HCT116 (cell line): ENCODE measurements at regions not wholly inside any gene's neighbourhood (a gene's known extent, or its start where the extent isn't known, plus 50 kb on each side); places are given as distances from the start of the nearest gene placed in this dataset.

Experiments
- ATAC-seq: fragments of 200-7000 bp; cut with Tn5 transposase; 2 replicates; pipeline ENCODE4 v1.9.1; 2020; ENCODE audit warnings: mild to moderate bottlenecking, moderate library complexity
- BruUV-seq: library from RNA; stranded (reverse); fragments of 400-500 nt; replicated peaks from 2 replicates; lab custom pipeline; 2021; lab: Mats Ljungman, UMichigan
- CTCF ChIA-PET: fragments of 300-600 bp; sonication (Branson Sonifier 250); formaldehyde crosslinking; loops from one replicate; lab custom pipeline; 2021; ENCODE audit warnings: antibody characterized with exemption; lab: Charles Lee
- POLR2A ChIA-PET: fragments of 300-600, 350-600 bp; sonication (Branson Sonifier 250); formaldehyde crosslinking; loops from one replicate; lab custom pipeline; 2021; ENCODE audit warnings: antibody characterized with exemption; lab: Charles Lee
- RAD21 ChIA-PET, 2 experiments: fragments of 300-600 bp; sonication (Branson Sonifier 250); formaldehyde crosslinking; loops; one replicate each; lab custom pipeline; 2023; ENCODE audit warnings: low total read pairs in 2 of 2; ENCODE audit not compliant: uncharacterized antibody in 2 of 2, unreplicated experiment in 2 of 2, low non-redundant PET in 1 of 2; lab: Charles Lee
- DNase-seq: peaks from one replicate; pipeline ENCODE4 v3.0.0-alpha.2; 2010; ENCODE audit warnings: low read depth, low spot score
- H2AFZ ChIP-seq: fragments of 200-600 bp; shearing (Covaris generic), sonication (generic); 2 replicates; pipeline ENCODE4 v1.6.1; 2017; ENCODE audit warnings: low read depth, mixed run types, mixed read lengths, antibody characterized with exemption, low read length; ENCODE audit not compliant: poor library complexity, severe bottlenecking
- H3K27ac ChIP-seq: 2 replicates; pipeline ENCODE4 v1.5.1; 2012; ENCODE audit warnings: low read depth, low read length
- H3K27me3 ChIP-seq: fragments of 200-600 bp; sonication (generic); 2 replicates; pipeline ENCODE4 v1.6.1; 2016; ENCODE audit warnings: mixed run types, low read length, mixed read lengths; ENCODE audit not compliant: insufficient read depth
- H3K36me3 ChIP-seq, 2 experiments: fragments of 200-500 bp in 1 of 2; fragments of 200-600 bp in 1 of 2; sonication (Bioruptor generic) in 1 of 2; sonication (generic) in 1 of 2; 2 replicates each; pipeline versions ENCODE4 v1.5.1 to v1.6.1; 2014 to 2016; ENCODE audit warnings: low read length in 2 of 2, inconsistent platforms in 1 of 2, mixed read lengths in 1 of 2, mixed run types in 1 of 2; ENCODE audit not compliant: insufficient read depth in 2 of 2, control insufficient read depth in 1 of 2
- H3K4me1 ChIP-seq, 2 experiments: fragments of 200-600 bp in 1 of 2; sonication (generic) in 1 of 2; 2 replicates each; pipeline versions ENCODE4 v1.5.1 to v1.6.1; 2012 to 2017; ENCODE audit warnings: low read length in 2 of 2, inconsistent platforms in 1 of 2, mild to moderate bottlenecking in 1 of 2, mixed read lengths in 1 of 2, mixed run types in 1 of 2, moderate library complexity in 1 of 2; ENCODE audit not compliant: insufficient read depth in 2 of 2, control insufficient read depth in 1 of 2
- H3K4me2 ChIP-seq: fragments of 200-600 bp; sonication (generic); 2 replicates; pipeline ENCODE4 v1.6.1; 2017; ENCODE audit warnings: mixed run types, low read length, mixed read lengths
- H3K4me3 ChIP-seq, 2 experiments: fragments of 200-600 bp in 1 of 2; sonication (generic) in 1 of 2; replicated peaks in 1 of 2; 2 replicates each; pipeline ENCODE4 v1.5.1; 2011 to 2016; ENCODE audit warnings: low read length in 2 of 2, control low read depth in 1 of 2, low read depth in 1 of 2, mild to moderate bottlenecking in 1 of 2, mixed read lengths in 1 of 2, mixed run types in 1 of 2
- H3K79me2 ChIP-seq: fragments of 200-600 bp; sonication (generic); 2 replicates; pipeline ENCODE4 v1.6.1; 2017; ENCODE audit warnings: mild to moderate bottlenecking, mixed run types, low read length, moderate library complexity, mixed read lengths; ENCODE audit not compliant: insufficient read depth
- H3K9ac ChIP-seq: fragments of 200-600 bp; sonication (generic); 2 replicates; pipeline ENCODE4 v1.6.1; 2016; ENCODE audit warnings: low read length, mixed read lengths
- H3K9me2 ChIP-seq: fragments of 200-600 bp; sonication (generic), shearing (Covaris generic); 2 replicates; pipeline ENCODE4 v1.6.1; 2017; ENCODE audit warnings: mixed run types, mild to moderate bottlenecking, moderate library complexity; ENCODE audit not compliant: insufficient read depth
- H3K9me3 ChIP-seq, 2 experiments: fragments of 200-500 bp in 1 of 2; fragments of 200-600 bp in 1 of 2; sonication (Bioruptor generic) in 1 of 2; sonication (generic) in 1 of 2; 2 replicates each; pipeline ENCODE4 v1.6.1; 2014 to 2017; ENCODE audit warnings: low read length in 2 of 2, mixed read lengths in 2 of 2, inconsistent platforms in 1 of 2, low read depth in 1 of 2, mild to moderate bottlenecking in 1 of 2, mixed run types in 1 of 2, moderate library complexity in 1 of 2; ENCODE audit not compliant: control insufficient read depth in 1 of 2, insufficient read depth in 1 of 2
- H4K20me1 ChIP-seq: fragments of 200-600 bp; sonication (generic), shearing (Covaris generic); 2 replicates; pipeline ENCODE4 v1.6.1; 2017; ENCODE audit warnings: mixed run types, mild to moderate bottlenecking, moderate library complexity; ENCODE audit not compliant: insufficient read depth
- CBX3 ChIP-seq: IDR thresholded peaks from 2 replicates; pipeline ENCODE4 v1.6.1; 2012; ENCODE audit warnings: low read depth
- ELF1 ChIP-seq: IDR thresholded peaks from 2 replicates; pipeline ENCODE4 v1.6.1; 2012; ENCODE audit warnings: low read depth, borderline replicate concordance
- EZH2 ChIP-seq: fragments of 200-600 bp; sonication (generic); IDR thresholded peaks from 2 replicates; pipeline ENCODE4 v1.6.1; 2017; ENCODE audit warnings: antibody characterized with exemption, mixed run types
- JUND ChIP-seq: IDR thresholded peaks from 2 replicates; pipeline ENCODE4 v1.6.1; 2012
- POLR2AphosphoS5 ChIP-seq: IDR thresholded peaks from 2 replicates; pipeline ENCODE4 v1.6.1; 2011; ENCODE audit warnings: mild to moderate bottlenecking, low read depth, low read length, moderate library complexity
- SP1 ChIP-seq: IDR thresholded peaks from 2 replicates; pipeline ENCODE4 v1.6.1; 2012; ENCODE audit warnings: low read depth
- SRF ChIP-seq: IDR thresholded peaks from 2 replicates; pipeline ENCODE4 v1.6.1; 2012; ENCODE audit warnings: low read depth
- ZFX ChIP-seq: fragments of 450-650 bp; IDR thresholded peaks from 2 replicates; pipeline ENCODE4 v1.6.1; 2017
- intact Hi-C: fragments of 100-400 bp; cut with micrococcal nuclease; formaldehyde crosslinking; loops from 2 replicates; pipeline ENCODE4 v1.10.0; 2022
- TF ChIP-seq, protein P1 (sequence below): IDR thresholded peaks from 2 replicates; pipeline ENCODE4 v1.6.1; 2012; ENCODE audit warnings: low read depth
- TF ChIP-seq, protein P2 (sequence below), 3 experiments: fragments of 200-600 bp in 1 of 3; sonication (generic) in 1 of 3; IDR thresholded peaks in 2 of 3; conservative IDR thresholded peaks in 1 of 3; 2 replicates each; pipeline ENCODE4 v1.5.1; 2012 to 2017; ENCODE audit warnings: low read depth in 2 of 3, low read length in 2 of 3, antibody characterized with exemption in 1 of 3, borderline replicate concordance in 1 of 3, control low read depth in 1 of 3, mild to moderate bottlenecking in 1 of 3, mixed read lengths in 1 of 3, mixed run types in 1 of 3, moderate library complexity in 1 of 3; ENCODE audit not compliant: insufficient read depth in 1 of 3
- TF ChIP-seq, protein P3 (sequence below): IDR thresholded peaks from 2 replicates; pipeline ENCODE4 v1.6.1; 2011; ENCODE audit warnings: mild to moderate bottlenecking, low read length, moderate library complexity; ENCODE audit not compliant: insufficient replicate concordance; ENCODE audit errors: extremely low read depth
- TF ChIP-seq, protein P4 (sequence below): IDR thresholded peaks from 2 replicates; pipeline ENCODE4 v1.6.1; 2012

DNA sequence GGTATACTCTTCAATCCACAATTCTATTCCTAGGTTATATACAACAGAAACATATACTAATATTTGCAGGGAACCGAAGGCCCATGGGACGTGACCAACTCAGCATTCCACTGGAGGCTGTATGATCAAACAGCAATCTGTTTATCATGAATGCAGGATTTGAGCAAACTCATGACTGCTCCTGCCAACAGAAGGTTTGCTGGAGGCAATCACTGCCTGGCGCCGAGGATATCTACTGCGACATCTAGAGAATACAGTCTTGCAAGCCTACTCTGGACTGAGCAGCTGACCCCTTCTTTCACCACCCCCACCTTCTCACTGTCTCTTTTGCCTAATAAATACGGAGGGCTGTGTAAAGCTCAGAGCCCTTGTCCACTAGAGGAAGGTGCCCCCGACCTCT lies 90.5 kb upstream of the CDH10 start:
- no peak for ATAC-seq
- Histone ChIP-seq H4K20me1 (no peaks in the 10 kb centered on the region), H3K9me3 (peaks cover 6 to 29% of the 10 kb centered on the region in 2 experiments; a peak in 2 of 4 replicates), H3K36me3 (no peaks in the 10 kb centered on the region), H3K79me2 (no peaks in the 10 kb centered on the region), H3K4me3 (no peak overlapping the region), H3K27ac (no peak overlapping the region), H3K9me2 (no peaks in the 10 kb centered on the region), H3K4me2 (no peak overlapping the region), H3K27me3 (no peaks in the 10 kb centered on the region), H2AFZ (no peak overlapping the region), H3K4me1 (no peaks in the 10 kb centered on the region), H3K9ac (no peak overlapping the region)
- TF ChIP-seq, protein P1, sequence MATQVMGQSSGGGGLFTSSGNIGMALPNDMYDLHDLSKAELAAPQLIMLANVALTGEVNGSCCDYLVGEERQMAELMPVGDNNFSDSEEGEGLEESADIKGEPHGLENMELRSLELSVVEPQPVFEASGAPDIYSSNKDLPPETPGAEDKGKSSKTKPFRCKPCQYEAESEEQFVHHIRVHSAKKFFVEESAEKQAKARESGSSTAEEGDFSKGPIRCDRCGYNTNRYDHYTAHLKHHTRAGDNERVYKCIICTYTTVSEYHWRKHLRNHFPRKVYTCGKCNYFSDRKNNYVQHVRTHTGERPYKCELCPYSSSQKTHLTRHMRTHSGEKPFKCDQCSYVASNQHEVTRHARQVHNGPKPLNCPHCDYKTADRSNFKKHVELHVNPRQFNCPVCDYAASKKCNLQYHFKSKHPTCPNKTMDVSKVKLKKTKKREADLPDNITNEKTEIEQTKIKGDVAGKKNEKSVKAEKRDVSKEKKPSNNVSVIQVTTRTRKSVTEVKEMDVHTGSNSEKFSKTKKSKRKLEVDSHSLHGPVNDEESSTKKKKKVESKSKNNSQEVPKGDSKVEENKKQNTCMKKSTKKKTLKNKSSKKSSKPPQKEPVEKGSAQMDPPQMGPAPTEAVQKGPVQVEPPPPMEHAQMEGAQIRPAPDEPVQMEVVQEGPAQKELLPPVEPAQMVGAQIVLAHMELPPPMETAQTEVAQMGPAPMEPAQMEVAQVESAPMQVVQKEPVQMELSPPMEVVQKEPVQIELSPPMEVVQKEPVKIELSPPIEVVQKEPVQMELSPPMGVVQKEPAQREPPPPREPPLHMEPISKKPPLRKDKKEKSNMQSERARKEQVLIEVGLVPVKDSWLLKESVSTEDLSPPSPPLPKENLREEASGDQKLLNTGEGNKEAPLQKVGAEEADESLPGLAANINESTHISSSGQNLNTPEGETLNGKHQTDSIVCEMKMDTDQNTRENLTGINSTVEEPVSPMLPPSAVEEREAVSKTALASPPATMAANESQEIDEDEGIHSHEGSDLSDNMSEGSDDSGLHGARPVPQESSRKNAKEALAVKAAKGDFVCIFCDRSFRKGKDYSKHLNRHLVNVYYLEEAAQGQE = no peak
- no peak for TF ChIP-seq ELF1
- no peak for TF ChIP-seq POLR2AphosphoS5
- no peak for TF ChIP-seq ZFX
- no peak for TF ChIP-seq EZH2
- TF ChIP-seq, protein P2, sequence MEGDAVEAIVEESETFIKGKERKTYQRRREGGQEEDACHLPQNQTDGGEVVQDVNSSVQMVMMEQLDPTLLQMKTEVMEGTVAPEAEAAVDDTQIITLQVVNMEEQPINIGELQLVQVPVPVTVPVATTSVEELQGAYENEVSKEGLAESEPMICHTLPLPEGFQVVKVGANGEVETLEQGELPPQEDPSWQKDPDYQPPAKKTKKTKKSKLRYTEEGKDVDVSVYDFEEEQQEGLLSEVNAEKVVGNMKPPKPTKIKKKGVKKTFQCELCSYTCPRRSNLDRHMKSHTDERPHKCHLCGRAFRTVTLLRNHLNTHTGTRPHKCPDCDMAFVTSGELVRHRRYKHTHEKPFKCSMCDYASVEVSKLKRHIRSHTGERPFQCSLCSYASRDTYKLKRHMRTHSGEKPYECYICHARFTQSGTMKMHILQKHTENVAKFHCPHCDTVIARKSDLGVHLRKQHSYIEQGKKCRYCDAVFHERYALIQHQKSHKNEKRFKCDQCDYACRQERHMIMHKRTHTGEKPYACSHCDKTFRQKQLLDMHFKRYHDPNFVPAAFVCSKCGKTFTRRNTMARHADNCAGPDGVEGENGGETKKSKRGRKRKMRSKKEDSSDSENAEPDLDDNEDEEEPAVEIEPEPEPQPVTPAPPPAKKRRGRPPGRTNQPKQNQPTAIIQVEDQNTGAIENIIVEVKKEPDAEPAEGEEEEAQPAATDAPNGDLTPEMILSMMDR (IDR thresholded peaks at IDR 0.05 in 2 of 3, conservative IDR thresholded peaks at IDR 0.05 in 1 of 3; ENCODE audit: borderline replicate concordance in 1 of 3, insufficient read depth in 1 of 3, low read depth in 2 of 3, low read length in 2 of 3) = no peak
- no peak for TF ChIP-seq SRF
- no peak for TF ChIP-seq SP1
- TF ChIP-seq, protein P3, sequence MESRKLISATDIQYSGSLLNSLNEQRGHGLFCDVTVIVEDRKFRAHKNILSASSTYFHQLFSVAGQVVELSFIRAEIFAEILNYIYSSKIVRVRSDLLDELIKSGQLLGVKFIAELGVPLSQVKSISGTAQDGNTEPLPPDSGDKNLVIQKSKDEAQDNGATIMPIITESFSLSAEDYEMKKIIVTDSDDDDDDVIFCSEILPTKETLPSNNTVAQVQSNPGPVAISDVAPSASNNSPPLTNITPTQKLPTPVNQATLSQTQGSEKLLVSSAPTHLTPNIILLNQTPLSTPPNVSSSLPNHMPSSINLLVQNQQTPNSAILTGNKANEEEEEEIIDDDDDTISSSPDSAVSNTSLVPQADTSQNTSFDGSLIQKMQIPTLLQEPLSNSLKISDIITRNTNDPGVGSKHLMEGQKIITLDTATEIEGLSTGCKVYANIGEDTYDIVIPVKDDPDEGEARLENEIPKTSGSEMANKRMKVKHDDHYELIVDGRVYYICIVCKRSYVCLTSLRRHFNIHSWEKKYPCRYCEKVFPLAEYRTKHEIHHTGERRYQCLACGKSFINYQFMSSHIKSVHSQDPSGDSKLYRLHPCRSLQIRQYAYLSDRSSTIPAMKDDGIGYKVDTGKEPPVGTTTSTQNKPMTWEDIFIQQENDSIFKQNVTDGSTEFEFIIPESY = no peak
- TF ChIP-seq CBX3 = no peak
- TF ChIP-seq, protein P4, sequence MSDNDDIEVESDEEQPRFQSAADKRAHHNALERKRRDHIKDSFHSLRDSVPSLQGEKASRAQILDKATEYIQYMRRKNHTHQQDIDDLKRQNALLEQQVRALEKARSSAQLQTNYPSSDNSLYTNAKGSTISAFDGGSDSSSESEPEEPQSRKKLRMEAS = no peak
- no peak for TF ChIP-seq JUND
- no peak for DNase-seq
- ChIA-PET POLR2A (no interaction called here), CTCF (no interaction called here), RAD21 (no interaction called here)
- intact Hi-C loops = no loop called here
- BruUV-seq = no TSS peak
